T-helper 1 cell treated with Interleukin-12 subunit alpha and Interleukin-12 subunit beta and Interleukin-4 antibody, amounts not matched to agents 30 ng/mL and 1 ng/mL, for 36 hours (primary cell): ENCODE measurements at regions not wholly inside any gene's neighbourhood (a gene's known extent, or its start where the extent isn't known, plus 50 kb on each side); places are given as distances from the start of the nearest gene placed in this dataset.
"Not testable (repeated sequence)": the region's sequence is repeated elsewhere in the genome, so short reads cannot be mapped to it uniquely, and the experiment has no call there.

Experiments used
- intact Hi-C: fragments of 100-400 bp; cut with micrococcal nuclease; formaldehyde crosslinking; loops from one replicate; pipeline ENCODE4 v1.15.1; 2024

- intact Hi-C loops = not testable (repeated sequence)
Measured at GRCh38 chr2:87406406-87407175, 341.3 kb upstream of the PLGLB2 start.

- intact Hi-C loops = not testable (repeated sequence)
Measured at GRCh38 chr2:87409601-87410000, 338.3 kb upstream of the PLGLB2 start.

GRCh38 chr2:87410371-87410770, 337.5 kb upstream of the PLGLB2 start:
- intact Hi-C loops = not testable (repeated sequence)

- intact Hi-C loops = not testable (repeated sequence)
Measured at GRCh38 chr2:87412036-87412820, 335.7 kb upstream of the PLGLB2 start.

- intact Hi-C loops = not testable (repeated sequence)
Measured at GRCh38 chr2:87414331-87414730, 333.6 kb upstream of the PLGLB2 start.

- intact Hi-C loops = not testable (repeated sequence)
Measured at GRCh38 chr2:87414795-87415570, 332.9 kb upstream of the PLGLB2 start.

- intact Hi-C loops = not testable (repeated sequence)
Measured at GRCh38 chr2:87415586-87416265, 332.2 kb upstream of the PLGLB2 start.

- intact Hi-C loops = not testable (repeated sequence)
Measured at GRCh38 chr2:87416266-87416592, 331.7 kb upstream of the PLGLB2 start.

- intact Hi-C loops = not testable (repeated sequence)
Measured at GRCh38 chr2:87417147-87417546, 330.7 kb upstream of the PLGLB2 start.

GRCh38 chr2:87417742-87418567, 329.9 kb upstream of the PLGLB2 start:
- intact Hi-C loops = not testable (repeated sequence)

GRCh38 chr2:87418823-87419822, 328.8 kb upstream of the PLGLB2 start:
- intact Hi-C loops = not testable (repeated sequence)

GRCh38 chr2:87419980-87420379, 327.9 kb upstream of the PLGLB2 start:
- intact Hi-C loops = not testable (repeated sequence)

- intact Hi-C loops = not testable (repeated sequence)
Measured at GRCh38 chr2:87420954-87421353, 326.9 kb upstream of the PLGLB2 start.

GRCh38 chr2:87423796-87424762, 323.8 kb upstream of the PLGLB2 start:
- intact Hi-C loops = not testable (repeated sequence)

- intact Hi-C loops = not testable (repeated sequence)
Measured at GRCh38 chr2:87424763-87425154, 323.1 kb upstream of the PLGLB2 start.

- intact Hi-C loops = not testable (repeated sequence)
Measured at GRCh38 chr2:87425191-87425590, 322.7 kb upstream of the PLGLB2 start.

- intact Hi-C loops = not testable (repeated sequence)
Measured at GRCh38 chr2:87425717-87426116, 322.2 kb upstream of the PLGLB2 start.
